Stimulated activated CD4-positive, alpha-beta T cell treated with anti-CD3 and anti-CD28 coated beads, Interleukin-15, amount 100 ng/mL, for 1 hour (primary cell): ENCODE measurements at regions not wholly inside any gene's neighbourhood (a gene's known extent, or its start where the extent isn't known, plus 50 kb on each side); places are given as distances from the start of the nearest gene placed in this dataset.
"Not testable (repeated sequence)": the region's sequence is repeated elsewhere in the genome, so short reads cannot be mapped to it uniquely, and the experiment has no call there.

Experiments
- DNase-seq, 2 donors: peaks; one replicate each; pipeline ENCODE4 v3.0.0-alpha.2; 2020; ENCODE audit warnings: low read depth in 1 of 2, low spot score in 1 of 2

GRCh38 chr9:40097992-40098391 is 742.5 kb downstream of the SPATA31A1 start:
- not testable (repeated sequence) for DNase-seq

- DNase-seq = peak; percentile 3 to 37
These were observed 750.7 kb downstream of the SPATA31A1 start for GRCh38 chr9:40106003-40106782.

- DNase-seq = not testable (repeated sequence)
These were observed 751.3 kb downstream of the SPATA31A1 start for GRCh38 chr9:40106783-40107248.

GRCh38 chr9:40107251-40107650 is 751.8 kb downstream of the SPATA31A1 start:
- not testable (repeated sequence) for DNase-seq

- not testable (repeated sequence) for DNase-seq
These were observed 753.0 kb downstream of the SPATA31A1 start for GRCh38 chr9:40108465-40108864.

- DNase-seq = not testable (repeated sequence)
These were observed 755.3 kb downstream of the SPATA31A1 start for GRCh38 chr9:40110751-40111150.

- not testable (repeated sequence) for DNase-seq
These were observed 756.1 kb downstream of the SPATA31A1 start for GRCh38 chr9:40111571-40111970.

GRCh38 chr9:40130598-40130997 is 775.1 kb downstream of the SPATA31A1 start:
- not testable (repeated sequence) for DNase-seq

GRCh38 chr9:40169204-40169603 is 813.7 kb downstream of the SPATA31A1 start:
- not testable (repeated sequence) for DNase-seq

- DNase-seq = not testable (repeated sequence)
These were observed 817.8 kb downstream of the SPATA31A1 start for GRCh38 chr9:40173316-40173715.

- not testable (repeated sequence) for DNase-seq
These were observed 818.6 kb downstream of the SPATA31A1 start for GRCh38 chr9:40174035-40174434.

- DNase-seq = not testable (repeated sequence)
These were observed 821.9 kb downstream of the SPATA31A1 start for GRCh38 chr9:40177403-40177802.

- not testable (repeated sequence) for DNase-seq
These were observed 835.9 kb downstream of the SPATA31A1 start for GRCh38 chr9:40191403-40191802.

GRCh38 chr9:40192162-40192561 is 836.7 kb downstream of the SPATA31A1 start:
- not testable (repeated sequence) for DNase-seq

GRCh38 chr9:40196165-40196714 is 840.8 kb downstream of the SPATA31A1 start:
- DNase-seq = not testable (repeated sequence)

- not testable (repeated sequence) for DNase-seq
These were observed 841.3 kb downstream of the SPATA31A1 start for GRCh38 chr9:40196803-40197202.

GRCh38 chr9:40221596-40222233 is 866.2 kb downstream of the SPATA31A1 start:
- DNase-seq = not testable (repeated sequence)

GRCh38 chr9:40222617-40223200 is 867.2 kb downstream of the SPATA31A1 start:
- not testable (repeated sequence) for DNase-seq

GRCh38 chr9:40223353-40223752 is 867.9 kb downstream of the SPATA31A1 start:
- DNase-seq = not testable (repeated sequence)
